ENCODE measurements at regions not wholly inside any gene's neighbourhood (a gene's known extent, or its start where the extent isn't known, plus 50 kb on each side); places are given as distances from the start of the nearest gene placed in this dataset.
"Not testable (repeated sequence)": the region's sequence is repeated elsewhere in the genome, so short reads cannot be mapped to it uniquely, and the experiment has no call there.

GRCh38 chr10:65660006-65660405 is 1265.8 kb upstream of the LRRTM3 start:
- POLR2A ChIA-PET, result no interaction called here
- CTCF ChIA-PET, result no interaction called here
- H3K27me3 Mint-ChIP-seq, result no peaks in the 10 kb centered on the region

GRCh38 chr10:65670087-65670486 is 1255.7 kb upstream of the LRRTM3 start:
- Mint-ChIP-seq H3K36me3 (ENCODE audit: low read depth) (no peaks in the 10 kb centered on the region), H3K27me3 (no peaks in the 10 kb centered on the region), H3K4me1 (no peaks in the 10 kb centered on the region), H3K27ac (no peak overlapping the region), H3K9me3 (no peaks in the 10 kb centered on the region), H3K4me3 (no peak overlapping the region)
- CTCF ChIA-PET, result no interaction called here
- POLR2A ChIA-PET, result no interaction called here
- no peak for DNase-seq

More at GRCh38 chr10:65660006-65660405, 1265.8 kb upstream of the LRRTM3 start:
- Mint-ChIP-seq H3K36me3 (ENCODE audit: low read depth) (no peaks in the 10 kb centered on the region), H3K9me3 (no peaks in the 10 kb centered on the region), H3K4me3 (no peak overlapping the region), H3K27ac (no peak overlapping the region), H3K4me1 (no peaks in the 10 kb centered on the region)
- no peak for DNase-seq

- CTCF ChIA-PET; POLR2A ChIA-PET; H3K9me3 Mint-ChIP-seq; H3K27ac Mint-ChIP-seq; H3K4me3 Mint-ChIP-seq; H3K36me3 Mint-ChIP-seq (ENCODE audit: low read depth); H3K4me1 Mint-ChIP-seq; H3K27me3 Mint-ChIP-seq; DNase-seq: not testable (repeated sequence)
These were observed 1255.2 kb upstream of the LRRTM3 start for GRCh38 chr10:65670596-65670995.

GRCh38 chr10:65675236-65675635 is 1250.6 kb upstream of the LRRTM3 start:
- CTCF ChIA-PET, result no interaction called here
- H3K36me3 Mint-ChIP-seq (ENCODE audit: low read depth), result no peaks in the 10 kb centered on the region
- H3K4me3 Mint-ChIP-seq, result no peak overlapping the region
- no peak for DNase-seq
- H3K27ac Mint-ChIP-seq, result no peak overlapping the region
- no peaks in the 10 kb centered on the region for H3K4me1 Mint-ChIP-seq
- POLR2A ChIA-PET, result no interaction called here
- H3K9me3 Mint-ChIP-seq, result no peaks in the 10 kb centered on the region
- no peaks in the 10 kb centered on the region for H3K27me3 Mint-ChIP-seq

GRCh38 chr10:65684896-65685295 is 1240.9 kb upstream of the LRRTM3 start:
- Mint-ChIP-seq H3K27ac (no peak overlapping the region), H3K9me3 (no peaks in the 10 kb centered on the region), H3K36me3 (ENCODE audit: low read depth) (no peaks in the 10 kb centered on the region), H3K27me3 (no peaks in the 10 kb centered on the region), H3K4me1 (no peaks in the 10 kb centered on the region), H3K4me3 (no peak overlapping the region)
- DNase-seq, result no peak
- ChIA-PET CTCF (no interaction called here), POLR2A (no interaction called here)

- Mint-ChIP-seq H3K9me3 (peaks cover 2% of the 10 kb centered on the region), H3K4me1 (no peaks in the 10 kb centered on the region), H3K4me3 (no peak overlapping the region), H3K27ac (no peak overlapping the region), H3K36me3 (ENCODE audit: low read depth) (no peaks in the 10 kb centered on the region), H3K27me3 (no peaks in the 10 kb centered on the region)
- no peak for DNase-seq
- CTCF ChIA-PET, result no interaction called here
- POLR2A ChIA-PET, result no interaction called here
These were observed 1224.6 kb upstream of the LRRTM3 start for GRCh38 chr10:65701168-65701776.

- no peaks in the 10 kb centered on the region for H3K36me3 Mint-ChIP-seq (ENCODE audit: low read depth)
- ChIA-PET POLR2A (no interaction called here), CTCF (no interaction called here)
- peaks cover 2% of the 10 kb centered on the region for H3K9me3 Mint-ChIP-seq
- no peak for DNase-seq
- H3K4me1 Mint-ChIP-seq, result no peaks in the 10 kb centered on the region
- no peak overlapping the region for H3K4me3 Mint-ChIP-seq
- H3K27me3 Mint-ChIP-seq, result no peaks in the 10 kb centered on the region
- H3K27ac Mint-ChIP-seq, result no peak overlapping the region
These were observed 1217.8 kb upstream of the LRRTM3 start for GRCh38 chr10:65708057-65708456.

GRCh38 chr10:65710306-65710705 is 1215.5 kb upstream of the LRRTM3 start:
- no peak overlapping the region for H3K4me3 Mint-ChIP-seq
- H3K27ac Mint-ChIP-seq, result no peak overlapping the region
- no peaks in the 10 kb centered on the region for H3K4me1 Mint-ChIP-seq

GRCh38 chr10:65719790-65720189 is 1206.0 kb upstream of the LRRTM3 start:
- POLR2A ChIA-PET, result no interaction called here
- Mint-ChIP-seq H3K27me3 (no peaks in the 10 kb centered on the region), H3K4me3 (no peak overlapping the region), H3K27ac (no peak overlapping the region), H3K9me3 (no peaks in the 10 kb centered on the region), H3K36me3 (ENCODE audit: low read depth) (no peaks in the 10 kb centered on the region), H3K4me1 (no peaks in the 10 kb centered on the region)
- no peak for DNase-seq
- CTCF ChIA-PET, result no interaction called here

More at GRCh38 chr10:65710306-65710705, 1215.5 kb upstream of the LRRTM3 start:
- Mint-ChIP-seq H3K9me3 (peaks cover 1% of the 10 kb centered on the region), H3K36me3 (ENCODE audit: low read depth) (no peaks in the 10 kb centered on the region), H3K27me3 (no peaks in the 10 kb centered on the region)
- no peak for DNase-seq
- POLR2A ChIA-PET, result no interaction called here
- CTCF ChIA-PET, result no interaction called here

GRCh38 chr10:65720901-65721300 is 1204.9 kb upstream of the LRRTM3 start:
- CTCF ChIA-PET, result no interaction called here
- no peaks in the 10 kb centered on the region for H3K9me3 Mint-ChIP-seq
- DNase-seq, result no peak
- no peaks in the 10 kb centered on the region for H3K4me1 Mint-ChIP-seq
- H3K4me3 Mint-ChIP-seq, result no peak overlapping the region
- POLR2A ChIA-PET, result no interaction called here
- no peaks in the 10 kb centered on the region for H3K27me3 Mint-ChIP-seq
- no peak overlapping the region for H3K27ac Mint-ChIP-seq
- H3K36me3 Mint-ChIP-seq (ENCODE audit: low read depth), result no peaks in the 10 kb centered on the region

GRCh38 chr10:65723525-65723924 is 1202.3 kb upstream of the LRRTM3 start:
- no peaks in the 10 kb centered on the region for H3K27me3 Mint-ChIP-seq
- no peak for DNase-seq
- H3K9me3 Mint-ChIP-seq, result no peaks in the 10 kb centered on the region
- CTCF ChIA-PET, result no interaction called here
- POLR2A ChIA-PET, result no interaction called here
- no peak overlapping the region for H3K4me3 Mint-ChIP-seq
- no peaks in the 10 kb centered on the region for H3K4me1 Mint-ChIP-seq
- no peak overlapping the region for H3K27ac Mint-ChIP-seq
- no peaks in the 10 kb centered on the region for H3K36me3 Mint-ChIP-seq (ENCODE audit: low read depth)

- Mint-ChIP-seq H3K9me3 (no peaks in the 10 kb centered on the region), H3K27me3 (no peaks in the 10 kb centered on the region), H3K4me1 (no peaks in the 10 kb centered on the region), H3K27ac (no peak overlapping the region), H3K4me3 (no peak overlapping the region), H3K36me3 (ENCODE audit: low read depth) (no peaks in the 10 kb centered on the region)
- CTCF ChIA-PET, result no interaction called here
- POLR2A ChIA-PET, result no interaction called here
- DNase-seq, result no peak
These were observed 1190.5 kb upstream of the LRRTM3 start for GRCh38 chr10:65735382-65735781.

GRCh38 chr10:65742906-65743305 is 1182.9 kb upstream of the LRRTM3 start:
- POLR2A ChIA-PET, result no interaction called here
- no peaks in the 10 kb centered on the region for H3K27me3 Mint-ChIP-seq
- H3K4me3 Mint-ChIP-seq, result no peak overlapping the region
- no peaks in the 10 kb centered on the region for H3K4me1 Mint-ChIP-seq
- no peak overlapping the region for H3K27ac Mint-ChIP-seq
- DNase-seq, result no peak
- CTCF ChIA-PET, result no interaction called here
- no peaks in the 10 kb centered on the region for H3K9me3 Mint-ChIP-seq
- no peaks in the 10 kb centered on the region for H3K36me3 Mint-ChIP-seq (ENCODE audit: low read depth)

GRCh38 chr10:65751218-65751617 is 1174.6 kb upstream of the LRRTM3 start:
- no peaks in the 10 kb centered on the region for H3K36me3 Mint-ChIP-seq (ENCODE audit: low read depth)
- H3K9me3 Mint-ChIP-seq, result no peaks in the 10 kb centered on the region
- H3K4me3 Mint-ChIP-seq, result no peak overlapping the region
- H3K27ac Mint-ChIP-seq, result no peak overlapping the region
- H3K4me1 Mint-ChIP-seq, result no peaks in the 10 kb centered on the region
- ChIA-PET POLR2A (no interaction called here), CTCF (no interaction called here)
- no peaks in the 10 kb centered on the region for H3K27me3 Mint-ChIP-seq
- no peak for DNase-seq
